HG03045 (cell line): ENCODE measurements at regions not wholly inside any gene's neighbourhood (a gene's known extent, or its start where the extent isn't known, plus 50 kb on each side); places are given as distances from the start of the nearest gene placed in this dataset.
"Not testable (repeated sequence)": the region's sequence is repeated elsewhere in the genome, so short reads cannot be mapped to it uniquely, and the experiment has no call there.

Source experiments
- ATAC-seq: cut with Tn5 transposase; IDR thresholded peaks from one replicate; pipeline ENCODE4 v1.9.1; 2021; ENCODE audit warnings: mild to moderate bottlenecking, moderate library complexity; ENCODE audit not compliant: unreplicated experiment

DNA sequence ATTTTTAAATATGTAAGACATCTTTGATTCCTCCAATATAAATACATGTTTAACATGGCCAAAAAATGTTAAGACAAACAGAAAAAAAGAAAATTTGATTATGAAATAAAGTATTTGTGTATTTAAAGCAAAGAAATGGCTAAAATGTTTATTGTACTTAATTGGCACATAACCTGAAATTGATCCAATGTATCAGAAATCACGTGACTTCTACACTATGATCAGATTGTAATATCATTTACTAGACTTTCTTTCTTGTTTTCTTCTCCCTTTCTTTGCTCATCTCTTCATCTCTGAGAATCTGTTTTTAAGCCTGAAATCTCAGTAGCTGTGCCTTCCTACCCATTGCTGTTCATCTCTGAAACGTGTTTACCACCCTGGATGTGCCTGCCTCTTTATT lies 420.3 kb downstream of the RSL24D1 start:
- ATAC-seq: no peak

DNA sequence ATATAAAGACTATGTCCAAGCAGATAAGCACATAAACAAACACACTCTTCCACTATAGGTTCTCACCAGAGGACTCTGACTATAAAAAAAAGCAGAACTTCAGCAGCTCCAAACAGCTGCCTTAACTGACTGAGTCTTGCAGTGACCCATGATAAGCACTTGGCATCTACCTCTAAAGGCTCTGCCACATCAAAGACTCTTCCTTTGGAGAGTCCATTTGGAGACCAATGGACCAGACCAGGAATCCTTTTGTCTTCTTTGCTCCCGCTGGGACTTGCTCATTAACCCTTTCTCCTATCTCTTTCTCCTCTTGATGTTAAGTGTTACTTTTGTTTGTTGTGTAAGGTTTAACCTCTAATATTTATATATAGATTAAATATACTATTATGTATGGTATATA lies 424.1 kb downstream of the RSL24D1 start:
- ATAC-seq: no peak

DNA sequence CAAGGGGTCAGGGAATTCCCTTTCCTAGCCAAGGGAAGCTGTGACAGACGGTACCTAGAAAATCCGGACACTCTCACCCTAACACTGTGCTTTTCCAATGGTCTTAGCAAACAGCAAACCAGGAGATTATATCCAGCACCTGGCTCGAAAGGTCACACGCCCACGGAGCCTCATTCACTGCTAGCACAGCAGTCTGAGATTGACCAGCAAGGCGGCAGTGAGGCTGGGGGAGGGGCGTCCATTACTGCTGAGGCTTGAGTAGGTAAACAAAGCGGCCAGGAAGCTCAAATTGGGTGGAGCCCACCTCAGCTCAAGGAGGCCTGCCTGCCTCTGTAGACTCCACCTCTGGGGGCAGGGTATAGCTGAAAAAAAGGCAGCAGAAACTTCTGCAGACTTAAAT lies 447.3 kb downstream of the RSL24D1 start:
- ATAC-seq: not testable (repeated sequence)

DNA sequence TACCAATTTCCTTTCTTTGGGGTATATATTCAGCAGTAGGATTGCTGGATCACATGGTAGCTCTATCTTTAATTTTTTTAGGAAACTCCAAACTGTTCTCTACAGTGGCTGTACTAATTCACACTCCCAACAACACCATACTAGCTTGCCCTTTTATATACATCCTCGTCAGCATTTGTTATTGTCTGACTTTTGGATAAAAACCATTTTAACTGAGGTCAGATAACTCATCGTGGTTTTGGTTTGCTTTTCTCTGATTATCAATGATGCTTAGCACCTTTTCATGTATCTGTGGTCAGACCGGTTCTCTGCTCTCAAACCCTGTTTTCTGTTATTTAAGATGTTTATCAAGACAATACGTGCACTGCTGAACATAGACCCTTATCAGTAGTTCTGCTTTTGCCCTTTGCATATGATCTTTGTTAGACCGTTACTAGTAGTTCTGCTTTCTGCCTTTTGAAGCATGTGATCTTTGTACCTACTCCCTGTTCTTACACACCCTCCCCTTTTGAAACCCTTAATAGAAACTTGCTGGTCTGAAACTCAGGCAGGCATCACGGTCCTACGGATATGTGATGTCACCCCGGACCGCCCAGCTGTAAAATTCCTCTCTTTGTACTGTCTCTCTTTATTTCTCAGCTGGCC lies 474.3 kb downstream of the RSL24D1 start:
- no peak for ATAC-seq

DNA sequence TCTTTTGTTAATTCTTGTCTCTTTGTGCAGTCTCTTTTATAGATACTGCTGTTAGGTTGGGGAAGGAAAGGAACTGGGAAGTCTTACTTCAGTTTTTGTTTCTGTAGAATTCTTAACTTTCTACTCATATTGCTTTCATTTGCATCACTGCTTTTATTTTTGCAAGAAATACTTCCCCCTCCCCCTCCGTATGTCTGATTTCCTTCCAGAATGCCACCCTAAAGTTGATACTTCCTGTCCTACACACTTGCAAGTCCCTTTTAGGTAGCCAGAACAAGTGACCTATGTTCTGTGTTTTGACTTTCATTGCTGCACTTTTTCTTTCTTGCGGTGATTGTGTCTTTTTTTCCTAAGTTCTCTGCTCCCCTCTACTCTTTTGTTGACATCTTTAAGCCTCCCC lies 477.4 kb downstream of the RSL24D1 start:
- ATAC-seq: no peak

DNA sequence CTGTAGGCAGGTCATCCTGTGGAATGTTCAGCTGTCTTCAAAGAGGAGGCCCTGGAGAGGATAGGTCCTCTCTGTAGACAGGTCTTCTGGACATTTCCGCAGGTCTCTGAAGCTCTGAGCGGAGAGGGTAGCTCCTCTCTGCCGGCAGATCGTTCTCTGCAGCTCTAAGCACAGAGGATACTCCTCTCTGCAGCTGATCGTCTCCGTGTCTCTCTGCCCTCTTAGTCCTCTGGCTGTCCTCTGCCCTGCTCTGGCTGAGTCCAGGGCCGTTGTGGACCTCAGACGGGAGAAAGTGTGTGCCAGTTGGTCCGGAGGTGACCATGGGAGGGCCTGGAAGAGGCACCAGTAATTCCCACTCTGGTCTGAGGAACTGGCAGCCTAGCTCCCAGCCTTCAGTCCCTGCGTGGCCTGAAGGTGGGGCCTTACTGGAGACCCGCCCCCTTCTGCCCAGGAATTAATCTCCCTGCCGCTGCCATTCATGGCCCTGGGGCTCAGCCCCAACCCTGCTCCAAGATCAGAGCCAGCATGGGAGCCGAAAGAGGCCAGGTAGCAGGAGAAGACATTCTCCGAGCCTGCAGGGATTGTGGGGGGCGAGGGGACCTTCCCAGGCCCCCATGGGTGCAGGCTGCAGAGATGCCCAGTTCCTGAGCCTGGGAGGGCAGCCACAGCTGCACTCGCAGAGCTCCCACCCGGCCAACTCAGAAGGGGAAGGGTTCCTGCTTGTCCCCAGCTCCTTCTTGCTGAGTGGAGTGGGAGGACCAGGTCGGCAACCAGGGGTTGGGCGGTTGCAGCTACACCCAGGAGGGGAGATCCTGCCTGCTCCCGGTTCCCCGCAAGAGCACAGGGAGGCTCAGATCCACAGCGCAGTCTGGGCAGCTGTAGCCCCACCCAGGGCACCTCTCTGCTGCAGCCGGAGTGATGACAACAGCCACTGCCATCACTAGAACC lies 488.7 kb downstream of the RSL24D1 start:
- no peak for ATAC-seq

DNA sequence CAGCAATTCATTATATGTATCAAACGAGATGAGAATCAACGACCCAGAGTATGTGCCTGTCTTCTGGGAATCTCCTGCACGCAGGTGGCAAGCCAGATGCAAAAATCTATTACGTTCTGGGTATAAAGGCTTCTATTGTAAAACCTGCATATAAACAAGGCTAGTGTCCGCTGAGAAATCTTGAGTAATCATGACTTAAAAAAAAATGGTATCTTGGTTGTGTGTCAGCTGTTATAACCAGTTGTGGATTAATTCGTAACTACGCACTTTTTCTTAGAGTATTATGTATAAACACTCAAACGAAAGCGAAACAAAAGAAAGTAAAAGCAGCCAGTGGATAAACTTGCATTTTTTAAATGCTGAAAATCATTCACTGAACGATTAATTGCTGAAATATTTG lies 509.1 kb downstream of the RSL24D1 start:
- no peak for ATAC-seq
